Gastrocnemius medialis (tissue), 4 donors: ENCODE measurements at regions not wholly inside any gene's neighbourhood (a gene's known extent, or its start where the extent isn't known, plus 50 kb on each side); places are given as distances from the start of the nearest gene placed in this dataset.

Source experiments
- ATAC-seq, 2 donors: fragments of 150-250 bp; one replicate each; pipeline ENCODE4 v1.9.1; 2016
- DNase-seq, 2 donors: peaks; one replicate each; pipeline ENCODE4 v3.0.0-alpha.2; 2019
- H3K27ac ChIP-seq, 4 donors: fragments of 200-600 bp; sonication (generic); 1 replicate in 1 of 4; 2 replicates in 3 of 4; pipeline ENCODE4 v1.5.1; 2016 to 2018; ENCODE audit warnings: mild to moderate bottlenecking in 2 of 4, moderate library complexity in 1 of 4
- H3K27me3 ChIP-seq, 3 donors: fragments of 200-600 bp; sonication (generic) in 2 of 3; 1 replicate in 1 of 3; 2 replicates in 2 of 3; pipeline versions ENCODE4 v1.5.1 to v1.6.0; 2016 to 2019; ENCODE audit warnings: mild to moderate bottlenecking in 1 of 3, moderate library complexity in 1 of 3
- H3K36me3 ChIP-seq, 2 donors: fragments of 200-600 bp; sonication (generic) in 1 of 2; one replicate each; pipeline ENCODE4 v1.5.1; 2017 to 2018
- H3K4me1 ChIP-seq, 2 donors: fragments of 200-600 bp; sonication (generic) in 1 of 2; one replicate each; pipeline ENCODE4 v1.5.1; 2016 to 2017; ENCODE audit warnings: mild to moderate bottlenecking in 2 of 2
- H3K4me3 ChIP-seq, 4 donors: fragments of 200-600 bp; sonication (generic) in 3 of 4; 1 replicate in 1 of 4; 2 replicates in 3 of 4; pipeline ENCODE4 v1.5.1; 2016 to 2019; ENCODE audit warnings: mild to moderate bottlenecking in 2 of 4
- H3K9me3 ChIP-seq, 3 donors: fragments of 200-600 bp; sonication (generic) in 2 of 3; 1 replicate in 1 of 3; 2 replicates in 2 of 3; pipeline ENCODE4 v1.5.1; 2016 to 2019
- POLR2A ChIP-seq, 2 donors: fragments of 450-650 bp; IDR thresholded peaks; one replicate each; pipeline ENCODE4 v1.6.1; 2017; ENCODE audit warnings: antibody characterized with exemption in 2 of 2, mild to moderate bottlenecking in 2 of 2, moderate library complexity in 2 of 2
- in situ Hi-C, 4 donors: fragments of 200-750 bp; cut with MboI; loops; one replicate each; pipeline versions ENCODE4 v1.15.0 to v1.8.0; 2017; ENCODE audit warnings: low sequenced_read_pairs in 4 of 4
- intact Hi-C: fragments of 100-400 bp; cut with DNase I; formaldehyde crosslinking; loops from one replicate; pipeline ENCODE4 v1.15.1; 2023; ENCODE audit warnings: low total_unique reads
- TF ChIP-seq, protein P1 (sequence below), 5 experiments: fragments of 450-650 bp in 3 of 5; fragments of 200-600 bp in 2 of 5; sonication (generic) in 2 of 5; IDR thresholded peaks in 4 of 5; conservative IDR thresholded peaks in 1 of 5; 1 replicate in 4 of 5; 2 replicates in 1 of 5; pipeline ENCODE4 v1.5.1; 2016 to 2019; ENCODE audit warnings: antibody characterized with exemption in 5 of 5, mild to moderate bottlenecking in 3 of 5, moderate library complexity in 3 of 5

- in situ Hi-C loops: no loop called here
- no peaks in the 10 kb centered on the region for H3K36me3 ChIP-seq
- H3K27me3 ChIP-seq: no peaks in the 10 kb centered on the region
- DNase-seq (no peak), ATAC-seq (no peak)
- H3K9me3 ChIP-seq: no peaks in the 10 kb centered on the region
- no peaks in the 10 kb centered on the region for H3K4me1 ChIP-seq
- TF ChIP-seq POLR2A (IDR thresholded peaks at IDR 0.05): no peak
- TF ChIP-seq, protein P1, sequence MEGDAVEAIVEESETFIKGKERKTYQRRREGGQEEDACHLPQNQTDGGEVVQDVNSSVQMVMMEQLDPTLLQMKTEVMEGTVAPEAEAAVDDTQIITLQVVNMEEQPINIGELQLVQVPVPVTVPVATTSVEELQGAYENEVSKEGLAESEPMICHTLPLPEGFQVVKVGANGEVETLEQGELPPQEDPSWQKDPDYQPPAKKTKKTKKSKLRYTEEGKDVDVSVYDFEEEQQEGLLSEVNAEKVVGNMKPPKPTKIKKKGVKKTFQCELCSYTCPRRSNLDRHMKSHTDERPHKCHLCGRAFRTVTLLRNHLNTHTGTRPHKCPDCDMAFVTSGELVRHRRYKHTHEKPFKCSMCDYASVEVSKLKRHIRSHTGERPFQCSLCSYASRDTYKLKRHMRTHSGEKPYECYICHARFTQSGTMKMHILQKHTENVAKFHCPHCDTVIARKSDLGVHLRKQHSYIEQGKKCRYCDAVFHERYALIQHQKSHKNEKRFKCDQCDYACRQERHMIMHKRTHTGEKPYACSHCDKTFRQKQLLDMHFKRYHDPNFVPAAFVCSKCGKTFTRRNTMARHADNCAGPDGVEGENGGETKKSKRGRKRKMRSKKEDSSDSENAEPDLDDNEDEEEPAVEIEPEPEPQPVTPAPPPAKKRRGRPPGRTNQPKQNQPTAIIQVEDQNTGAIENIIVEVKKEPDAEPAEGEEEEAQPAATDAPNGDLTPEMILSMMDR (IDR thresholded peaks at IDR 0.05 in 4 of 5, conservative IDR thresholded peaks at IDR 0.05 in 1 of 5): no peak
- no peak overlapping the region for H3K27ac ChIP-seq
- intact Hi-C loops: no loop called here
- H3K4me3 ChIP-seq: no peak overlapping the region
Observed at GRCh38 chr12:58459191-58459590, 461.1 kb downstream of the LRIG3 start.

GRCh38 chr12:58463051-58463450 lies 457.3 kb downstream of the LRIG3 start:
- Histone ChIP-seq H3K27ac (no peak overlapping the region), H3K4me1 (no peaks in the 10 kb centered on the region), H3K9me3 (no peaks in the 10 kb centered on the region), H3K27me3 (no peaks in the 10 kb centered on the region), H3K36me3 (no peaks in the 10 kb centered on the region), H3K4me3 (no peak overlapping the region)
- no peak for TF ChIP-seq POLR2A (IDR thresholded peaks at IDR 0.05)
- TF ChIP-seq, protein P1 (IDR thresholded peaks at IDR 0.05 in 4 of 5, conservative IDR thresholded peaks at IDR 0.05 in 1 of 5): no peak
- ATAC-seq: no peak
- DNase-seq: no peak
- in situ Hi-C loops (no loop called here), intact Hi-C loops (no loop called here)

DNA sequence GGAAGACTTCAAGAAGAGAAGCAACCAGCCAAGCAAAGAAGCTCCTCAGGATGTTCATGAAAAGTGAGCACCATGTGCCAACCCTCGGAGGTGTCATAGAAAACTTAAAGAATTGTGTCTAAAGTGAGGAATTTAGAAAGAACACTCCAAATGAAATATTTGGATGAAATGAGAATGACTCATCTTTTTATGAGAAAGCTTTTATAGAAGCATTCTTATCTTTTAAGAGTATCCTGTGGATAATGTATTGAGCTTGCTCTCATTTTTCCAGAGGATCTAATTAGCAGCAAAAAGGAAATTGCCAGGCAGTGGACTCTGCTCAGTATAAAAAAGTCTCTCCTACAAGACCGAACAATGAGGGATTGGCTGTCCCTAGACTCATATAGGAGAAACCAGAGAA lies 454.9 kb downstream of the LRIG3 start:
- intact Hi-C loops (no loop called here), in situ Hi-C loops (no loop called here)

DNA sequence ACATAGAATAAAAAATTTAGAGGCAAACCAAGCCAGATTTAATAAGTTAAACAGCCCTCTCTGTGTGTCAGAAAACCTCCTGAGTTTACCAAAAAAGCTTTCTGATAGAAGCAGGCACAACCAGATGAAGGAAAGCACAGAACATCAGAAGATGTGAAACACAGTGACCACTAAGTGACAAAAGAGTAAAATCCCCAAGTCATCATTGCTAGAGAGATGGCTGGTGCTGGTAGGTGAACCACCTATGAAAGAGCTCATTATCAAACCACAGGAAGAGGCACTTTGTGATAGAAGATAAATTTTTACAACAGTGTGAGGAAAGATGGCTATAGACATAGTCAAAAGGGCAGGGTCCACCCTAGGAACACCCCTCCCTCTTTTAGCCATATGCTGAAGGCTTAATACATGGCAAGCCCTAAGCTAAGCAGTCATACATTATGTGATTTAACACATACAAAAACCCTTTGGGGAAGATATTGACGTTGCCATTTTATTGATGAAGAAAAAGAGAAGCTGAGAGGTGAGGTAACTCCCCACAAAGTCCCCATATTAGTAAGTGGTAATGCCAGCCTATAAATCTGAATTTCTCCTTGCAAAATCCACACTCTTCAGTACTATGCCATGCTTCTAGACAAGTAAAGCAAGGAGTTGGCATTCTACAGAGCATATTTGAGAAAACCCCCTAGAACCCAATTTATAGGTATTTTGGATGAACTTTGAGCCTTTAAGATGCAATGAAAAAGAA lies 449.9 kb downstream of the LRIG3 start:
- Histone ChIP-seq H3K27me3 (no peaks in the 10 kb centered on the region), H3K4me1 (no peaks in the 10 kb centered on the region), H3K9me3 (no peaks in the 10 kb centered on the region), H3K27ac (no peak overlapping the region), H3K36me3 (no peaks in the 10 kb centered on the region), H3K4me3 (no peak overlapping the region)
- DNase-seq (no peak), ATAC-seq (no peak)
- TF ChIP-seq POLR2A (IDR thresholded peaks at IDR 0.05): no peak
- TF ChIP-seq, protein P1 (IDR thresholded peaks at IDR 0.05 in 4 of 5, conservative IDR thresholded peaks at IDR 0.05 in 1 of 5): no peak
- in situ Hi-C loops (no loop called here), intact Hi-C loops (no loop called here)

More for the DNA sequence above, 454.9 kb downstream of the LRIG3 start:
- Histone ChIP-seq H3K4me3 (no peak overlapping the region), H3K4me1 (no peaks in the 10 kb centered on the region), H3K9me3 (no peaks in the 10 kb centered on the region), H3K36me3 (no peaks in the 10 kb centered on the region), H3K27ac (no peak overlapping the region), H3K27me3 (no peaks in the 10 kb centered on the region)
- DNase-seq (no peak), ATAC-seq (no peak)
- TF ChIP-seq, protein P1 (IDR thresholded peaks at IDR 0.05 in 4 of 5, conservative IDR thresholded peaks at IDR 0.05 in 1 of 5): no peak
- TF ChIP-seq POLR2A (IDR thresholded peaks at IDR 0.05): no peak

DNA sequence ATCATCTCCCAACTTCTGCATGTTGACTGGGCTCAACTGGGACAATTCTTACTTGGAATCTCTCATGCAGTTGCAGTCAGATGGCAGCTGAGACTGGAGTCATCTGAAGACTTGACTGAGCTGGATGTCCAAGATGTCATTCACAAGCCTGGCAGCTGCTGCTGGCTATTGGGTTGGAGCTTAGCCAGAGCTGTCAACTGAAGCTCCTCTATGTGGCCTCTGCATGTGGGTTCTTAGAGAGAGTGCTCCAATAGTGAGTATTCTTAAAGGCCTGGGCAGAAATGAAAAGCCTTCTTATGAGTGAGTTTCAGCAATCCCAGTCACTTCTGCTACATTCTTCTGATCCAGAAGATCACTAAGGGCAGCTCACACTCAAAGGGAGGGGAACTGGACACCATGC lies 440.9 kb downstream of the LRIG3 start:
- H3K4me1 ChIP-seq: no peaks in the 10 kb centered on the region
- ATAC-seq: no peak
- no peaks in the 10 kb centered on the region for H3K9me3 ChIP-seq
- in situ Hi-C loops (no loop called here), intact Hi-C loops (no loop called here)
- H3K4me3 ChIP-seq: no peak overlapping the region
- DNase-seq: no peak
- TF ChIP-seq, protein P1 (IDR thresholded peaks at IDR 0.05 in 4 of 5, conservative IDR thresholded peaks at IDR 0.05 in 1 of 5): no peak
- no peak for TF ChIP-seq POLR2A (IDR thresholded peaks at IDR 0.05)
- no peaks in the 10 kb centered on the region for H3K27me3 ChIP-seq
- H3K27ac ChIP-seq: no peak overlapping the region
- H3K36me3 ChIP-seq: no peaks in the 10 kb centered on the region
